ENCODE measurements at regions not wholly inside any gene's neighbourhood (a gene's known extent, or its start where the extent isn't known, plus 50 kb on each side); places are given as distances from the start of the nearest gene placed in this dataset.

GRCh38 chr5:145014109-145014508 is 821.0 kb downstream of the PRELID2 start:
- H3K27ac ChIP-seq (ENCODE audit: control insufficient read depth, insufficient read depth, low read length): no peak overlapping the region
- no peak overlapping the region for H3K4me3 ChIP-seq (ENCODE audit: control insufficient read depth in 2 of 3, extremely low read depth in 1 of 3, insufficient read depth in 2 of 3, low read depth in 1 of 3, low read length in 3 of 3)
- no peak overlapping the region for H3K9ac ChIP-seq (ENCODE audit: control insufficient read depth, extremely low read depth, insufficient read depth, low read length)
- no peaks in the 10 kb centered on the region for H4K20me1 ChIP-seq (ENCODE audit: control insufficient read depth, extremely low read depth, insufficient read depth, low read length)
- no peak overlapping the region for H2AFZ ChIP-seq (ENCODE audit: control insufficient read depth, low read length)
- H3K4me1 ChIP-seq (ENCODE audit: control insufficient read depth, extremely low read depth, insufficient read depth, low read length): no peaks in the 10 kb centered on the region
- no peaks in the 10 kb centered on the region for H3K9me3 ChIP-seq (ENCODE audit: control insufficient read depth, low read depth, low read length)
- DNase-seq (ENCODE audit: low read depth, low spot score): no peak
- H3K79me2 ChIP-seq (ENCODE audit: control insufficient read depth, insufficient read depth, low read length): no peaks in the 10 kb centered on the region
- no peaks in the 10 kb centered on the region for H3K9me1 ChIP-seq (ENCODE audit: control insufficient read depth, extremely low read depth, insufficient read depth, low read length)
- FAIRE-seq: no peak
- no peaks in the 10 kb centered on the region for H3K36me3 ChIP-seq (ENCODE audit: control insufficient read depth in 2 of 2, extremely low read depth in 1 of 2, insufficient read depth in 2 of 2, low read length in 2 of 2)
- no peaks in the 10 kb centered on the region for H3K27me3 ChIP-seq (ENCODE audit: control insufficient read depth, extremely low read depth, insufficient read depth, low read length)
- dilution Hi-C loops (cut with MboI; ENCODE audit: extremely low pct_ligation_motif_present, low sequenced_read_pairs): no loop called here
- TF ChIP-seq EZH2 (IDR thresholded peaks at IDR 0.05; ENCODE audit: low read length) (no peak), CTCF (optimal IDR thresholded peaks at IDR 0.05 in 1 of 3, IDR thresholded peaks at IDR 0.05 in 1 of 3, conservative IDR thresholded peaks at IDR 0.05 in 1 of 3; ENCODE audit: extremely low read depth in 1 of 3, insufficient read depth in 2 of 3, low read length in 3 of 3) (no peak)
- no peak overlapping the region for H3K4me2 ChIP-seq (ENCODE audit: control insufficient read depth, extremely low read depth, insufficient read depth, low read depth, low read length)

GRCh38 chr5:145010834-145011233 is 824.3 kb downstream of the PRELID2 start:
- Histone ChIP-seq H3K9me1 (ENCODE audit: control insufficient read depth, extremely low read depth, insufficient read depth, low read length) (no peaks in the 10 kb centered on the region), H3K27me3 (ENCODE audit: control insufficient read depth, extremely low read depth, insufficient read depth, low read length) (no peaks in the 10 kb centered on the region), H3K27ac (ENCODE audit: control insufficient read depth, insufficient read depth, low read length) (no peak overlapping the region), H2AFZ (ENCODE audit: control insufficient read depth, low read length) (no peak overlapping the region), H3K4me1 (ENCODE audit: control insufficient read depth, extremely low read depth, insufficient read depth, low read length) (no peaks in the 10 kb centered on the region), H3K9ac (ENCODE audit: control insufficient read depth, extremely low read depth, insufficient read depth, low read length) (no peak overlapping the region), H3K4me3 (ENCODE audit: control insufficient read depth in 2 of 3, extremely low read depth in 1 of 3, insufficient read depth in 2 of 3, low read depth in 1 of 3, low read length in 3 of 3) (no peak overlapping the region), H3K36me3 (ENCODE audit: control insufficient read depth in 2 of 2, extremely low read depth in 1 of 2, insufficient read depth in 2 of 2, low read length in 2 of 2) (no peaks in the 10 kb centered on the region), H3K4me2 (ENCODE audit: control insufficient read depth, extremely low read depth, insufficient read depth, low read depth, low read length) (no peak overlapping the region), H3K79me2 (ENCODE audit: control insufficient read depth, insufficient read depth, low read length) (no peaks in the 10 kb centered on the region), H3K9me3 (ENCODE audit: control insufficient read depth, low read depth, low read length) (no peaks in the 10 kb centered on the region), H4K20me1 (ENCODE audit: control insufficient read depth, extremely low read depth, insufficient read depth, low read length) (no peaks in the 10 kb centered on the region)
- FAIRE-seq: no peak
- TF ChIP-seq CTCF (optimal IDR thresholded peaks at IDR 0.05 in 1 of 3, IDR thresholded peaks at IDR 0.05 in 1 of 3, conservative IDR thresholded peaks at IDR 0.05 in 1 of 3; ENCODE audit: extremely low read depth in 1 of 3, insufficient read depth in 2 of 3, low read length in 3 of 3) (no peak), EZH2 (IDR thresholded peaks at IDR 0.05; ENCODE audit: low read length) (no peak)
- DNase-seq (ENCODE audit: low read depth, low spot score): no peak
- dilution Hi-C loops (cut with MboI; ENCODE audit: extremely low pct_ligation_motif_present, low sequenced_read_pairs): no loop called here

Data from keratinocyte (primary cell).